ENCODE measurements at regions not wholly inside any gene's neighbourhood (a gene's known extent, or its start where the extent isn't known, plus 50 kb on each side); places are given as distances from the start of the nearest gene placed in this dataset.

DNA sequence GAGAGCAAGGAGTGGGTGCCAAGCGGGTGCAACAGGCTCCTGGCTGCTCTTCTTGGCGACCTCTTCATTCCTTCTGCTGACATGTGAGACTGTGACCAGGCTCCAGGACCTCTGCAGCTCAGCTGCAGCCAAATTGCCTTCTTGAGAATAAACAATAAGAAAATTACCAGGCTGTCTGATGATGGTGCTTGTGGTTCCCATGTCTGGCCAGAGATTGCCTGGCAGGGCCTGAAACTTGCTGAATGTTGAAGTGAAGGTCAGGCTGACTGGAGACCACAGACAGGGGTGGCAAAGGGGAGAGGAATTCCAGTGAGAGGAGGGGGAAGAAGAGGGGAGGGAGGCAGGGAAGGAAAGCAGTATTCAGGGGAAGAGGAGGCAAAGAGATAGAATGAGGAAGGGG lies 497.4 kb upstream of the PODXL start:
- H3K27me3 ChIP-seq (ENCODE audit: control insufficient read depth, insufficient read depth, low read length) = no peaks in the 10 kb centered on the region
- no peaks in the 10 kb centered on the region for H3K36me3 ChIP-seq (ENCODE audit: control insufficient read depth, insufficient read depth, low read length)
- H3K9me3 ChIP-seq (ENCODE audit: control insufficient read depth, insufficient read depth, low read depth, low read length) = peaks cover 14% of the 10 kb centered on the region
- no peak overlapping the region for H3K27ac ChIP-seq (ENCODE audit: low read depth, low read length)
- H3K9ac ChIP-seq (ENCODE audit: low read length) = no peak overlapping the region
- H3K4me1 ChIP-seq (ENCODE audit: control insufficient read depth, insufficient read depth, low read length) = no peaks in the 10 kb centered on the region
- H3K4me3 ChIP-seq (ENCODE audit: low read depth, low read length) = no peak overlapping the region

DNA sequence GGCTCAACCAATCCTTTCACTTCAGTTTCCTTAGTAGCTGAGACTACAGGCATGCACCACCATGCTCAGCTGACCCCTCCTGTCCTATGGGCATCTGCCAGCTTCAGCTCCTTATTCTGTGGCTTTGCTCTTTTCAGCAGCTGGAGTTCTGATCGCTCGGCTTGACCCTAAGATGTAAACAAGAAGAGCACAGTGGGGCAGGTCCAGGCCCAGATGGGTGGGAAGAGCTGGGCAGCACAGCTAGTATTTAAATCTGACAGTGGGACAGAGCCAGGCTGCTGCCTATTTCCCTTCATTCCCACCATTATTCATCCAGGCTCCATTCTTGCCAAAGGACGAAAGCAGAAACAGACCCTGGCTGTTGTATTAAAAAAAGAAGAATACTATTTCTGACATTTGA lies 494.9 kb upstream of the PODXL start:
- no peaks in the 10 kb centered on the region for H3K4me1 ChIP-seq (ENCODE audit: control insufficient read depth, insufficient read depth, low read length)
- H3K27me3 ChIP-seq (ENCODE audit: control insufficient read depth, insufficient read depth, low read length) = no peaks in the 10 kb centered on the region
- no peak overlapping the region for H3K4me3 ChIP-seq (ENCODE audit: low read depth, low read length)
- no peaks in the 10 kb centered on the region for H3K9me3 ChIP-seq (ENCODE audit: control insufficient read depth, insufficient read depth, low read depth, low read length)
- H3K36me3 ChIP-seq (ENCODE audit: control insufficient read depth, insufficient read depth, low read length) = no peaks in the 10 kb centered on the region
- no peak overlapping the region for H3K9ac ChIP-seq (ENCODE audit: low read length)
- H3K27ac ChIP-seq (ENCODE audit: low read depth, low read length) = no peak overlapping the region

DNA sequence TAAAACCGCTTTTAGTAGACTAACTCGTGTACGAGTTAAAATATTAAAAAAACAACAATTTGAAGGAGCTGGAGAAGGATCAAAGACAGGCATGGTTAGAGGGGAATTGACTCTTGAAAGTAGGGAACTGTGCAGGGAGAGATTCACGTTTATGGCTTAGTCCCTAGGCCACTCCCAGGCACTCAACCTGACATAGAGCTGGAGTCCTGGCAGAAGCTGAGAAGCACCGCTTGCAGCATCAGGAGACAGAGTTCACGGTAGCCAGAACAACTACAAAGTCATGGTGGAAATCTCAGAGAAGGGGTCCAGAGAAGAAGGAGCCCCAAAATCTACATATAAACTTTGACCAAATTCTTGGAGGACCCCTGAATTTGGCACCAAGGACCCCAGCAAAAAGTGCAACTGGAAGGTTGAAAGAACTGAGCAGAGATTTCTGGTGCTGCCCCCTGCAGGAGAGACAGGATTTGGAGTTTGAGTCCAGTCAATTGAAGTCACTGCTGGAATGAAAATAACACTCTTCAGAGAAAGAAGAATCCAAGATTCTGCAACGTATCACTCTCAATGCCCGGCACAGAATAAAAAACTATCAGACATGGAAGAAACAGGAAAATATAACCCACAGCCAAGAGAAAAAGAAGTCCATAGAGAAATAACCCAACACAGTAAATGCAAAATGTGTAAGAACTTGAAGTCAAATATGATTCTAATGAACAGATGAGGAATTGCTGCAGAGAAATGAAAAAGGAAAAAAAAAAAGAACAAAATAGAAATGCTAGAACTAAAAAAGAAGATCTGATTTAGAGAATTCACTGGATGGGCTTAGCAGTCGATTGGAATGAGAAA lies 493.3 kb upstream of the PODXL start:
- Histone ChIP-seq H3K27me3 (ENCODE audit: control insufficient read depth, insufficient read depth, low read length) (no peaks in the 10 kb centered on the region; the same call in 1 of the 2 replicates), H3K36me3 (ENCODE audit: control insufficient read depth, insufficient read depth, low read length) (no peaks in the 10 kb centered on the region), H3K9ac (ENCODE audit: low read length) (no peak overlapping the region), H3K27ac (ENCODE audit: low read depth, low read length) (no peak overlapping the region), H3K9me3 (ENCODE audit: control insufficient read depth, insufficient read depth, low read depth, low read length) (no peaks in the 10 kb centered on the region), H3K4me3 (ENCODE audit: low read depth, low read length) (0 out of 2 replicates have a peak overlapping the region, but pooled peaks have one; percentile 12), H3K4me1 (ENCODE audit: control insufficient read depth, insufficient read depth, low read length) (no peaks in the 10 kb centered on the region)

DNA sequence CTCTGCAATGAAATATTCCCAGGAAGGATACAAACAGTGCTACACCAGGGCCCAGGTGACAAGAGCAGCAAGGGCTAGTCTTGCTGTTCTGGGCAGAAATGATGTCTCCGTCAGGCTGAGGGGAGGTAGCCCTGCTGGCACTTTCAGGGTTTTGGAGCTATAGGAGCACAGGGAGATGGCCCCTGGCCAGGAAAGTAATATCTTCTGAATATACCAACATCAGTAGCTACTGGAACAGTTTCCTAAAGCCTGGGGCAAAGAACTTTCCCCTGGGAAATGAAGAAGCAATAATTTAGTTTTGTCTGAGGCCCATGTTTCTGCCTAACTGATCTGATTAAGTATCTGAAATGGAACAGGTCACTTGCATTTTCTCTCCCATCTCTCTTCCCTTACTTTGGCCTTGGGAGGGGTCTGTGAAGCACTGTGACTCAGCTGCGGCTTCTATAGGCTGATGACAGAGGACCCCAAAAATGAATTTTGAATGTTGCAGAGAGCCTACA lies 489.1 kb upstream of the PODXL start:
- no peaks in the 10 kb centered on the region for H3K4me1 ChIP-seq (ENCODE audit: control insufficient read depth, insufficient read depth, low read length)
- no peak overlapping the region for H3K9ac ChIP-seq (ENCODE audit: low read length)
- no peaks in the 10 kb centered on the region for H3K9me3 ChIP-seq (ENCODE audit: control insufficient read depth, insufficient read depth, low read depth, low read length)
- H3K36me3 ChIP-seq (ENCODE audit: control insufficient read depth, insufficient read depth, low read length) = no peaks in the 10 kb centered on the region
- no peaks in the 10 kb centered on the region; the same call in 1 of the 2 replicates for H3K27me3 ChIP-seq (ENCODE audit: control insufficient read depth, insufficient read depth, low read length)
- H3K4me3 ChIP-seq (ENCODE audit: low read depth, low read length) = no peak overlapping the region
- no peak overlapping the region for H3K27ac ChIP-seq (ENCODE audit: low read depth, low read length)

DNA sequence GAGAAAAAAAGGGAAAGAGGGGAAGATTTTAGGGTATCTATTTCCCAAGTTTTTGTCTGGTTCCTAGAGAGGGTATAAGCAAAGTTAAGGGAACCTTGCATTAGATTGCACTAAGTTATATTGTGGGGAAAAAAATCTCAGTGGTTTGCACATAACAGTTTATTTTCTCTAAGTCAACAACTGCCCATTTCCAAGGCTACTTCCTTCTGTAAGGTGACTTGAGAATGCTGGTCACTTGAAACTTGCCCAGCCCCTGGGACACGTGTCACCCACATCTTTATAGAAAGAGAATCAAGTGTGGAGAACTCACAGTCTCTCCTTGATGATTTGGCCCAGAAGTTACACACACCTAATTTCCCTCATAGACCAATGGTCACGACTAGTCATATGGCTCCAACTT lies 488.6 kb upstream of the PODXL start:
- H3K27ac ChIP-seq (ENCODE audit: low read depth, low read length) = no peak overlapping the region
- no peaks in the 10 kb centered on the region; the same call in 1 of the 2 replicates for H3K27me3 ChIP-seq (ENCODE audit: control insufficient read depth, insufficient read depth, low read length)
- H3K36me3 ChIP-seq (ENCODE audit: control insufficient read depth, insufficient read depth, low read length) = no peaks in the 10 kb centered on the region
- H3K4me3 ChIP-seq (ENCODE audit: low read depth, low read length) = no peak overlapping the region
- H3K9ac ChIP-seq (ENCODE audit: low read length) = no peak overlapping the region
- no peaks in the 10 kb centered on the region for H3K9me3 ChIP-seq (ENCODE audit: control insufficient read depth, insufficient read depth, low read depth, low read length)
- H3K4me1 ChIP-seq (ENCODE audit: control insufficient read depth, insufficient read depth, low read length) = no peaks in the 10 kb centered on the region

DNA sequence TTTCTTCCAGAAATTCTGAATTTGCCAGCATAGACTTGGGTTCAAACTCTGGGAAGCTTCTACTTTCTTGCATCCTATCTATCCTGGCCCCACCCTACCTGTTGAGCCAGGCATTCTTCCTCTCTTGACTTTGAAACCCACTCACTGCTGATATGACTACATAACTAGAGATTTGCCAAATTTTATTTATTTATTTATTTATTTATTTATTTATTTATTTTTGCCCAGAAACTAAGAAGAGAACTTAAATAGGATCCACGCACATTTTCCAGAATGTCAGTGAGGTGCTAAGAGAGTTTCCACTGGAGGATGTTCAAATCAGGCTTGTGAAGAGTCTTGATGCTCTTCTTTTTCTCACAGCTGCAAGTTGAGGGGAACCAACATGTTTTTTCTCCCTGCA lies 487.8 kb upstream of the PODXL start:
- H3K9ac ChIP-seq (ENCODE audit: low read length) = no peak overlapping the region
- H3K9me3 ChIP-seq (ENCODE audit: control insufficient read depth, insufficient read depth, low read depth, low read length) = no peaks in the 10 kb centered on the region
- H3K36me3 ChIP-seq (ENCODE audit: control insufficient read depth, insufficient read depth, low read length) = no peaks in the 10 kb centered on the region
- no peaks in the 10 kb centered on the region; the same call in 1 of the 2 replicates for H3K27me3 ChIP-seq (ENCODE audit: control insufficient read depth, insufficient read depth, low read length)
- no peak overlapping the region for H3K27ac ChIP-seq (ENCODE audit: low read depth, low read length)
- no peaks in the 10 kb centered on the region; the same call in 1 of the 2 replicates for H3K4me1 ChIP-seq (ENCODE audit: control insufficient read depth, insufficient read depth, low read length)
- H3K4me3 ChIP-seq (ENCODE audit: low read depth, low read length) = no peak overlapping the region

DNA sequence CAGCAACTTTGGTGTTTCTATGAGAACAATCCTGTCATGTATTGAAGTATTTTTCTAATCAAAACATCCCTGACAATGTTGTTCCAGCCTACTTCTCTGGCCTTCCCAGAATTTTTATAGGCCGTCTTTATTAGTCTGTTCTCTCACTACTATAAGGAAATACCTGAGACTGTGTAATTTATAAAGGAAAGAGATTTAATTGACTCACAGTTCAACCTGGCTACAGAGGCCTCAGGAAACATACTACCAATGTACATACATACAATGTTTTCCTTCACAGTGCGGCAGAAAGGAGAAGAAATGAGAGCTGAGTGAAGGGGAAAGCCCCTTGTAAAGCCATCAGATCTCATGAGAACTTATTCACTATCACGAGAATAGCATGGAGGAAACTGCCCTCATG lies 484.7 kb upstream of the PODXL start:
- Histone ChIP-seq H3K27me3 (ENCODE audit: control insufficient read depth, insufficient read depth, low read length) (no peaks in the 10 kb centered on the region; the same call in 1 of the 2 replicates), H3K9ac (ENCODE audit: low read length) (no peak overlapping the region), H3K27ac (ENCODE audit: low read depth, low read length) (no peak overlapping the region), H3K4me3 (ENCODE audit: low read depth, low read length) (no peak overlapping the region), H3K4me1 (ENCODE audit: control insufficient read depth, insufficient read depth, low read length) (peaks cover 5% of the 10 kb centered on the region; the same call in 1 of the 2 replicates), H3K9me3 (ENCODE audit: control insufficient read depth, insufficient read depth, low read depth, low read length) (no peaks in the 10 kb centered on the region), H3K36me3 (ENCODE audit: control insufficient read depth, insufficient read depth, low read length) (no peaks in the 10 kb centered on the region)

DNA sequence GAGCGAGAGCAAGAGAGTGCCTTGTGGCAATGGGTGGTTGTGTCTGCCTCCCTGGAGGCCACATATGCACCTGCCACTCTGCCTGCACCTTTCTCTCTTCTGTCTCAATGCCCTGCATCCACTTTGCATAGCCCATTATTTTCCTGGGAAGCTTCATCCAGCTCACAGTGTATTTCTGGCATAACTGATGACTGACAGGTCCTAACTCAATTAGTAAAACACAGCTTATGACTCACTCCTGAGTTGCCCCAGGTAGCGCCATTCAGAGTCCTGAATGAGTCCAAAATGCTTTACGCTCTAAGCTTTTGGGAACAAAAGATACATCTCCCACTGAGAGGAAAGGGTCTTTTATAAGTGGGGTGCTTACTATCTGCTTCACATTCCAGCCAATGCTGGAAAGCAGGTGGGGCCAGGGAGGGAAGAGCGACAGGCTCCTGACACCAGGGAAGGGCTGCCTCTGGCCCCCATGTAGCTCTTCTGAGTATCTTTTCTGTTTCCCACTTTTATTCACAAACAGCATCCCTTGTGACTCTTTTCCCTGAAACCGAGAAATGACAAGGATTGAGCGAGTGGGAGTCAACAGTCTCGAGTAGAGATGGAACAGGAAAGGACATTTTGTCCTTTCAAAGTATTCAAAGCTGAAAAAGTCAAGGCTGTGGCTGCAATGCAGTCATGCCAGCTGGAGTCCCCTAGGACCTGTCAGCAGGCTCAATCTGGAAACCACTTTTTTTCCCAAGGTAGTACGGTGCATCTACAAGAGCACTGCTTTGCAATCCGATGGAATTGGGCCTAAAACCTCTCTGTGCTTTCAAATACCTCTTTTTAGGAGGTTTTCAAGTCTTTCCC lies 479.3 kb upstream of the PODXL start:
- Histone ChIP-seq H3K4me1 (ENCODE audit: control insufficient read depth, insufficient read depth, low read length) (peaks cover 14% of the 10 kb centered on the region), H3K27me3 (ENCODE audit: control insufficient read depth, insufficient read depth, low read length) (no peaks in the 10 kb centered on the region), H3K4me3 (ENCODE audit: low read depth, low read length) (no peak overlapping the region), H3K9me3 (ENCODE audit: control insufficient read depth, insufficient read depth, low read depth, low read length) (no peaks in the 10 kb centered on the region), H3K27ac (ENCODE audit: low read depth, low read length) (no peak overlapping the region), H3K9ac (ENCODE audit: low read length) (no peak overlapping the region), H3K36me3 (ENCODE audit: control insufficient read depth, insufficient read depth, low read length) (no peaks in the 10 kb centered on the region)

DNA sequence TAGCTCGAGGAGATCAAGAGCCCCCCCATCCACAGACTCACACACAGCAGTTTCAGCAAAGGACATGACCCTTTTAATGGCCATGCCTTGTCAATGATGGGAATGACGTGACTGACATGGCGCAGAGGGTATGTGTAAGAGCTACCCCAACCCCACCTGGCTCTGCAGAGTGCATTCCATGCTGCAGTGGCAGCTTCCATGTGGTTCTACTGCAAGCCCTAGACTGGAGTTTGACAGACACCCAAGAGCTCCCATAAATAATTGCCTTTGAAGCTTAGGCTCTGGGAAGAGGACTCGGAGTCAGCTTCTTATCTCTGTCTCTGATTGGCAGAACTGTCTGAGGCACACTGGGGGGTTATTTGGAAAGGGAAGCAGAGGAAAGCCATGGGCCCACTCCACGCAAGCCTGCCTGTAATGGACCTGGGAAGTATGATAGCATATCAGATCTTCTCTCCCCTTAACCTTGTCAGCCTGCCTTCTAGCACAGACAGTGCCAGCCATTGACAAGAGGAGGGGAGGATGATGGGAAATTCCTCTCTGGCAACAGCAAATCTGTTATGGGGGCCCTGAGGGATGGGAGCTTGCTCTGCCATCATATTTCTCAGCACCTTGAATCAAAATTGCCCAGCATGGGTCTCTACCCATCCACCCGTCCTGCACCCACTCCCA lies 478.5 kb upstream of the PODXL start:
- Histone ChIP-seq H3K9me3 (ENCODE audit: control insufficient read depth, insufficient read depth, low read depth, low read length) (no peaks in the 10 kb centered on the region), H3K27me3 (ENCODE audit: control insufficient read depth, insufficient read depth, low read length) (no peaks in the 10 kb centered on the region), H3K4me3 (ENCODE audit: low read depth, low read length) (no peak overlapping the region), H3K27ac (ENCODE audit: low read depth, low read length) (no peak overlapping the region), H3K36me3 (ENCODE audit: control insufficient read depth, insufficient read depth, low read length) (no peaks in the 10 kb centered on the region), H3K4me1 (ENCODE audit: control insufficient read depth, insufficient read depth, low read length) (peaks cover 14% of the 10 kb centered on the region), H3K9ac (ENCODE audit: low read length) (no peak overlapping the region)

DNA sequence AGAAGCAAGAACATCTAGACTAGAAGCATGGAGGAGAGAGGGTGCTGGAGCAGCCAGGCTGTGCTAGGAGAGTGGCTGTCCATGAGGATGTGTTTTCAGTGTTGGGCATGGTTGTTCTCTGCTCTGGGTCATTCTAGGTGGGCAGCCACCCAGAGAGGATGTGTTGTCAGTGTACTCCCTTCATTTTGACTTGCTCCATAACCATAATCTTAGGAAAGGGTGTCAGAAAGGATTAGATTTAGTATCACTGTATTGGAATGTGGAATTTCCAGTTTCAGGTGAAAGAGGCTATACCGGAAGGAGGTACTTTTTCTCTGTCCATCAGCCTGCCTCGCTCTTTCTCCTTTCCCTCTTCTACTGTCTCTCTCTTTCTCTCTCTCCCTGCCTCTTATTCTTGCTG lies 474.5 kb upstream of the PODXL start:
- H3K36me3 ChIP-seq (ENCODE audit: control insufficient read depth, insufficient read depth, low read length) = no peaks in the 10 kb centered on the region
- no peaks in the 10 kb centered on the region for H3K9me3 ChIP-seq (ENCODE audit: control insufficient read depth, insufficient read depth, low read depth, low read length)
- no peak overlapping the region for H3K4me3 ChIP-seq (ENCODE audit: low read depth, low read length)
- H3K27me3 ChIP-seq (ENCODE audit: control insufficient read depth, insufficient read depth, low read length) = peaks cover 3% of the 10 kb centered on the region; the same call in 1 of the 2 replicates
- H3K4me1 ChIP-seq (ENCODE audit: control insufficient read depth, insufficient read depth, low read length) = peaks cover 6% of the 10 kb centered on the region
- H3K27ac ChIP-seq (ENCODE audit: low read depth, low read length) = no peak overlapping the region
- H3K9ac ChIP-seq (ENCODE audit: low read length) = no peak overlapping the region
